ENCODE measurements at regions not wholly inside any gene's neighbourhood (a gene's known extent, or its start where the extent isn't known, plus 50 kb on each side); places are given as distances from the start of the nearest gene placed in this dataset.

DNA sequence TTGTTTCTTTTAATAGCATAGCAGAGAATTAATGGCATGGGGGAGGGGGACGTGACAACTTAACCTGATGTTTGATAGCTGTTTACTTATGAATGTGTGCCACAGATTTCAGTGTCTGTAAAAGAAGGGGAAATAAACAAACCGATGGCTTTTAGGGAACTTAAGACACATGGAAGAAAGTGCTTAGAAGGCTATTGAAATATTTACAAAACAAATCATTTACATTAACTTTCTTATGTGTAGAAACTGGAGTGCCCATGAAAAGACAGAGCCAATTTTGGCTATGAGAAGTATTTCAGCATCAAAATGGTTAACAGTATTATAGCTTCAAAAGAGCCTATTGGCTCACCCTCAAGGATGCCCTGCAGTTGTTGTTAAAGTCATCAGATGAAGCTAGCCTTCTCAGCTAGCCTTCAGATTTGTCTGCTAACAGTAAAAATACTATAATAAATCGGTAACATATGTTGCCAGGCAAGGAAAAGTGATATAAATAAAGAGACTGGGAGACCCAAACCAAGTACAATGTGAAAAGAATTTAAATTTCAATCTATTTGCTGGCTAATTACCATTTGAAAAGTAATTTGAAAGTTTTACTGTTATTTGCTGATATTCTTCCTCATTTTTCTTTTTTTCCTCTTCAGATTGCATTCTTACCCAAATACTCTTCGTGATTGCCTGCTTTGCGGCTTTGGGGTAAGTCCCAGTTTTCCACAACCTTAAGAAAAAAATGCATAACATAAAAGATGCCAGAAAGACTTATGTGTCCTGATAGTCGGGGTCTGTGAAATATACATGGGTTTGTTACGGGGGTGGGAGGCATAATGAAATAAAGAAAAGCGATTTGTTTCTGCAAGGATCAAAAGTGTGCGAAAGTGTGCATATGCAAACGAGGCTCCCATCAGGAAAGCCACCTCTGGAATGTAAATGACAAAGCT, 256.4 kb downstream of the MEIS1 start:
- DNase-seq (ENCODE audit: low spot score): no peak

DNA sequence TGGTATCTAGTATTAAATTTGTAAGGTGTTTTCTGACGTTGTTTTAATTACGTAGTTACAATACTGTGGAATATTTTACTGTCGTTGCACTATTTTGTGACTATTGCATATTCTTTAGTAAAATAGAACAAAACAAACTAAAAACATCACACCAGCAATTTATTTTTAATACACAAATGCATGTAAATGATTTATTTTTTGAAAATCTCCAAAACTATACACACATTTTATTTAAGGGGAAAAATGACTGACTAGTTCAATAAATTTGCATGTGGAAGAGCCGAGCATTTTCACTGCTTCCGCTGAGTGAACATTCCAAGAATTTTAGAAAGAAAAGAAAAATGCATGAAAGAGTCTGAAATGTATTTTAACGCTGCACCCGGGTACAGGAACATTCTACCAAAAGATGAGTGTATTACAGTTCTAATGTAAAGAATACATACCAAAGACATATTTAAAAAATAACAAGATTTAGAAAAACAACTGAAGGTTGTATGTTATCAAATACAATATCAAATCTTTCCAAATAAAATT, 257.7 kb downstream of the MEIS1 start:
- DNase-seq (ENCODE audit: low spot score): no peak

DNA sequence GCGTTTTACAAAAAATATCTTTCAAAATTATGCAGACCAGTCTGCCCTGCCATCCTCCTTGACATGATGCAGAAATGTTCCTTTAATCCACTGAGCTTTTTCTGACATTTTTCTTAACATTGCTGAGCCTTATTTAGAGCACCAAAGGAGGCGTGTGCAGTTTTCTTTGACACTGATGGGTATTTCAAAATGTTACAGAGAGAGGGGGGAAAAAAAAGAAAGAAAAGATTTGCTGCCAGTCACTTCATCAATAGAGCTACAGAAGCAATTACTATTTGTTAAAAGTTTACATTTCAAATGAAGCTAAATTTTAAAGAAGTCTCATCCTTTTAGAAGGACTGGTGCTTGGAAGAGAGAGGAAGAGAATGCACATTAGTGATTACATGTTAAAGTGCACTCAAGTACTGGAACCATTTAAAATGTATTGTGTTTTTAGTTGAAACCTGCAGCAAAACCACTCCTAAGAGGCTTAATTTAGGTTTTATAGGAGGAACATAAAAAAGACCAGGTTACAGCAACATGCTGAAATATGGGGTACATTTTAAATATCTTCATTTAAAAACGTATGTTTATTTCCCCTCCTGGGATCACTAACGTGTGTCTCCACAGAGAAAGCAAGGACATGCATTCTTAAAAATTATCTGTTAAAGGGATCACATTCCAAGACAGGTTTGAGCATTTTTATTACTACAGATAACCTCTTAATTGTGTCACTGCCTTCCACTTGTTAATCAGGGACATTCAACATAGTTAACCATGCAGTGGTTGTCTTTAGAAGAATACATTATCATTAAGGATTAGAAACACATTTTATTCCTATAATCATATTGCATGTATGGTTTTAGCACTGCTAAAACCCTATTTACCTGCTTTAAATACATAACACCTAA, 258.4 kb downstream of the MEIS1 start:
- no peak for DNase-seq (ENCODE audit: low spot score)

GRCh38 chr2:66694087-66694860, 259.3 kb downstream of the MEIS1 start:
- no peak for DNase-seq (ENCODE audit: low spot score)

- no peak for DNase-seq (ENCODE audit: low spot score)
These were observed 260.4 kb downstream of the MEIS1 start for GRCh38 chr2:66695226-66695735.

- DNase-seq (ENCODE audit: low spot score): no peak
These were observed 261.4 kb downstream of the MEIS1 start for GRCh38 chr2:66696374-66696773.

- no peak for DNase-seq (ENCODE audit: low spot score)
These were observed 262.0 kb downstream of the MEIS1 start for GRCh38 chr2:66696886-66697285.

- DNase-seq (ENCODE audit: low spot score): no peak
These were observed 262.4 kb downstream of the MEIS1 start for GRCh38 chr2:66697366-66697765.

DNA sequence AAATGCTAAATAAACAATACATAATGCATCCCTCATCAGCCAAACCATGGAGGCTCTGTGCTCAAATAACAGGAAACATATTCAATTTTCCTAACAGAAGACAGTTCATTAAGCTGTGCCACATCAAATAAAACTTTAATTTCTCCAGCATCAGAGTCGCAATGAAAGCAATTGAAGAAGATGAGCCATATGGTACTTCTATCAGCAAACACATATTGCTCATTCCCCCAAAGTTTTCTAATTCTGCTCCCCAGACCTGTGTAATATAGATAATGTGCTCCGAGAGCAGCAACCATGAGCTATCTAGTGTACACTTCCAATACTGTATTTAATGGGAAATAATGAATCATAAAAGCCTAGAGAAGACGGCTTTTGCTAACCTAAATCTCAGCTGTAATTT, 263.2 kb downstream of the MEIS1 start:
- no peak for DNase-seq (ENCODE audit: low spot score)

- DNase-seq (ENCODE audit: low spot score): no peak
These were observed 263.8 kb downstream of the MEIS1 start for GRCh38 chr2:66698576-66699239.

DNA sequence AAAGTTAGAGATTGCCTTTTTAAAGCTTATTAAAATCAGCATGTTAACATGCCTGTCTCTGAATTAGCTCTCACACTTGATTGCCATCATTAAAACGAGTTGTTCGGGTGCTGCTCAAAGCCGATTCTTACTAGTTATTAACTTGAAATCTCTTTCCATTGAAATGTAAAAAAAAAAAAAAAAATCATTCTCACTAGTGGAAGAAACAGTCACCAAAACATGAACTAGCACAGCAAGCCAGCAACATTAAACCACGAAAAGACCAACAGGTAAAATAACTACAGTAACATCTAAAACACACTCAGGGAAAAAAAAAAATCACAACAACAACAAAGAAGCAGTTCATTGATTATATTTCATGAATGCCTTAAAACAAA, 264.5 kb downstream of the MEIS1 start:
- no peak for DNase-seq (ENCODE audit: low spot score)

DNA sequence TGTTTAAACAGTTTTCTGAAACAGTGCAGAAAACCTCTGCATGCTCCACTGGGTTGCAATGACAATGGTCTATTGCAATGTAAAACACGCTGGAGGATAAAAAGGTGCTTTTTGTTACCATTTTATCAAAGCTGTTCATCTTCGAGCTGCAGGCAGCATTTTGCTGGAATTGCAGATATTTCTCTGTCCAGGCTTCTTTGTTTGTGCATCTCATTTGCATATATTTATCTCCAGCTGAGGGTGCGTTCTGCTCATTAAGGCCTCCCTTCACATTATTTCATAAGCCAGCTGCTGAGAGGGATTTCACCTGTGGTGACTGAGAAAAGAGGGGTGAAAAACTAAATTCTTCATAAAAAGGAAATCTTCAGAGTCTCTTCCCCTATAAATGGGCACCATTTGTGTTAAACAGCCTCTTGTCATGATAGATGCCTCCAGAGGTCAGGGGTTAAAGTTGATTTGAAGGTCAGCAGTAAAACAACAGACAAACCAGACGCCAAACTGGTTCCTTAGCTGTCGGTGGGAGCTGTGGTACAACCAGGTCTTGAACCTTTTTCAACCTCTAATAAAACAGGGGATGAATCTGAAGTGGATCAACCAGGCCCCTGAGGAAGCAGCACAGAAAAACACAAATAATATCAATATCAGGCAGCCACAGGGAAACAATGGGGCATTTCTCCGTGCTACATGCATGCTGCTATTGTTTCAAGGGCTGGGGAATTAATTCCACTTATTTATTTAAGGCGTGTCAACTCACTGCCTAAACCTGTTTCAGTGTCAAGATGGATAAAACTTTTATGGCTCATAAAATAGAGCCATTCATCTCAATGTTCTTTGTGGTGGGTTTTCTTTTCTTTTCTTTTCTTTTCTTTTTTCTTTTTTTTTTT, 265.1 kb downstream of the MEIS1 start:
- DNase-seq (ENCODE audit: low spot score): no peak

DNA sequence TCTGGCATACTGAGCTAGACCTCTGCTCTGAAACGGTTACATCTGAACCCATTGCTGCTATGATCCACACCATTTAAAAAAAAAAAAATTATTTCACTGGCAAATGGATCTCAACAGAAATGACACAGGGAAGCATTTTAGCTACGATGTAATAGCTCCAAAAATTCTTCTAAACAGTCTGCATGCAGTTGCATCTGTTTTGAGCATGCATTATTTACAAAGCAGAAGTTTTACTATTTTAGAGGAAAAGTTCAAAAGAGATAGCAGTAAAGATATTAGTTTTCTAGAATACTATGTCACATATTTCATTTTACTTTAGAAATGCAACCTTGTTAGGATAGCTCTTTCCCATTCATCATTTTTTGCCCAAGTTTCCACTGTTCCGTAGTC, 265.7 kb downstream of the MEIS1 start:
- DNase-seq (ENCODE audit: low spot score): no peak

DNA sequence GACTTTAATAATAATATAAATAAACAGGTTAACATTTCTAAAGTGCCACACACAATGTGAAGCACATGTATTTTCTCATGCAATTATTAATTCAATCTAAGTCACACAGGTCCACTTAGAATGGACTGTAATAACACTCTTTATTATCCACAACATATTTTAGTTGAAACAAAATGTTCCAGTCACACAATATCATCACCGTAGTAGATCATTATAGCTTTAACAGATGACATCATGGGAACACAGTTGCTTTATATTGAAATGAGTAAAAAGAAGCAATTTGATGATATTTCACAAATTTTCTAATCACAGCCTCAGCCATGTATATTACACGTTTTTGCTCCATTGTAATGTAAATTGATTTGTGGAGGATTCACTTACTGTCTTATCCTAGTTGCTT, 266.3 kb downstream of the MEIS1 start:
- DNase-seq (ENCODE audit: low spot score): no peak

DNA sequence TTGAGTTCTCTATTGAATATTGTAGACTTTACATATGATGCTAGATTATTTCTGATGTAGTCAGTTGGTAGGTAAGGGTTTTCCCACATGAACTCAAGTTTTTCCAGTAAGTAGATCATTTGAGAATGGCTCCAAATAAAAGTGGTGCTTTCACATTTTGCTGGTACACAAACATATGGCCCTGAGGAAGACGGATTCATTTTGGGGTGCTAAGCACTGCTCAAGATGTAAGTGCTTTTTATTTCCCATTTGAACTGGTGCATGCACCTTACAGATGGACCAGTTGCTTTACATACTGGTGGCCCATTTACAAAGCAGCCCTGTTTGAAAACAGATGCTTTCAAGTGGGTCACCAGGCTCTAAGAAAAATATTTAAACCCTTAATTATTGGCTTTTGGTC, 266.7 kb downstream of the MEIS1 start:
- no peak for DNase-seq (ENCODE audit: low spot score)

- DNase-seq (ENCODE audit: low spot score): no peak
These were observed 267.4 kb downstream of the MEIS1 start for GRCh38 chr2:66702301-66702700.

DNA sequence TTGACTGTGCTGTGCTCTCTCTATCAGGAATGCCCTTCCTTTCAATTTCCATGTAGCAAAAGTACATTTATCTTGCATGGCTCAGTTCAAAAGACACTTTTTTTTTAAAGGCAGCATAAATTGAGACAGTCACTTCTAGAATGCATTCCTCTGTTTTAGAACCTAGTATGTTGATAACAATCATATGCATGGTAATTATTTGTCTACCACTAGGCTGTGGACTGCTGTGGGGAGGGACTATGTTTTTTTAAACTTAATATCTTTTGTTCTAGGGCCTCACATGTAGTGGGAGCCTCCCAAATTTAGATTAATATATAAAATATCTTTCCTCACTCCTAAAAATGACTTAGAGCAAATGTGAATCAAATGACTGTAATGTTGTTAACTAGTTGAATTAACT, 269.9 kb downstream of the MEIS1 start:
- no peak for DNase-seq (ENCODE audit: low spot score)

DNA sequence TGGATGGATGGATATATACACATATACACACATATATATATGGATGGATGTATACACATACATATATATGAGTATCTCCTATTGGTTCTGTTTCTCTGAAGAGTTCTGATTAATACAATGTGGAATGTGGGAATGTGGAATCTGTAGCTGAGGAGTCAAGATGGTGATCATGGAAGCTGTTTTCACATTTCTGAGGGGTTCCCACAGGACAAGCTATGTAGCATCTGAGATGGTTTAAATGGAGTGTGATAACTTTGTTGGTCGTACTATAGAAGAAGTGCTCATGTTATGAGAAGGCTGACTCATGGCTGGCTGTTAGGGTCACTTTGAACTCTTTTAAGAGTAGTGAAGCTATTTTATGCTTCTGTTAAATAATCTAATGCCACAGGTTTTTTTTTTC, 279.7 kb downstream of the MEIS1 start:
- no peak for DNase-seq (ENCODE audit: low spot score)

DNA sequence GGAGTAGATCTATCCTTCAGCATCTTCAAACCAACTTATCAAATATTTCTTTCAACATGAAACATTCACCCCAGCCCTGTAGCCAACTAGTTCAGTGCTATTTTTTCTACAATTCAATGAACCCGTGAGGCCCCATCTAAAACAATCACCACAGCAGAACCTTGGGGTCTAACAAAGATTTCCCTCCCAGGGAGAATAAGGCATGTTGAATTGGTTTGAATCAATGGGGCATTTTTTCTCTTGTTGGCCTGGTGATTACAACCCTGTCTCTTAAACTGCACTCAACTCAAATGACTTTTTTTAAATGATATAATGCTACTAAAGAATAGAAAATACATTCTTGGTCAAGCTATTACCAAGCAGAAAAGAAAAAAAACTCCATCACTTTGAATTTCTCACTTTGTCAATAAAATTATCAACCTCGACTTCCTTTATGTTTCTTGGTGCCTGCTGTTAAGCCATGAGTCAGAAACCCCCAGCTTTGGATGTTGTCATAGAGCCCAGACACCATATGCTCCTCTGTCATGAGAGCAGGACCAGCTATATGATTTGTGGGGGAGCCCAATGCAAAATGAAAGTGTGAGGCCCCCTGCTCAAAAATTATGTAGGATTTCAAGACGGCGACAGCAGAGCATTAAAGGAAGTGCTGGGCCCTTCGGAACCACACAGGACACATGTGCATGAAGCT, 282.4 kb downstream of the MEIS1 start:
- no peak for DNase-seq (ENCODE audit: low spot score)

DNA sequence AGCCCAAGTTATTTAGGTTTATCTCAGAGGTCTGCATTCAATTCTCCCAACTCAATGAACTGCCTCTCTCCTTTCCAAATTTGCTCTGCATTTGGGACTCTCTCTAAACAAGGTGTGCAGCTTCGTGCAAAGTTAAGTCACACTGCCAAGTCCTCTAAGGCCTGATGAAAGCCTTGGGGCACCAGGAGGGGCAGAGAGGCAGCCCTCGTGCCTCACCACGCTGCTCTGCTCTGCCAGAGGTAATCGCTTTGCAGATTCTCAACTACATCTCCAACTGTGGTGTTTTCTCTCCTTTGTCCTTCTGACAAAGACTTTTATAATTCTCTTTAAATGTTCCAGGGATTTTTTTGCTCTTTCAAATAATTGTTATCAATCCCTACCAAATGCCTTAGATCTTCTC, 283.0 kb downstream of the MEIS1 start:
- DNase-seq (ENCODE audit: low spot score): no peak

Measured in GM03348 (cell line).